Fibroblast of skin of right quadriceps (primary cell): ENCODE measurements at regions not wholly inside any gene's neighbourhood (a gene's known extent, or its start where the extent isn't known, plus 50 kb on each side); places are given as distances from the start of the nearest gene placed in this dataset.

Experiments
- DNase-seq: peaks from one replicate; pipeline ENCODE4 v3.0.0-alpha.2; 2013

GRCh38 chr14:42869681-42870080 is 1263.0 kb downstream of the LRFN5 start:
- peak; percentile 34 for DNase-seq

GRCh38 chr14:42862114-42862513 is 1255.4 kb downstream of the LRFN5 start:
- no peak for DNase-seq

GRCh38 chr14:42860371-42860770 is 1253.7 kb downstream of the LRFN5 start:
- no peak for DNase-seq

GRCh38 chr14:42856106-42856505 is 1249.4 kb downstream of the LRFN5 start:
- no peak for DNase-seq

GRCh38 chr14:42855085-42855484 is 1248.4 kb downstream of the LRFN5 start:
- DNase-seq = peak; percentile 1

GRCh38 chr14:42854061-42854460 is 1247.4 kb downstream of the LRFN5 start:
- peak; percentile 2 for DNase-seq

GRCh38 chr14:42848652-42849051 is 1242.0 kb downstream of the LRFN5 start:
- no peak for DNase-seq

GRCh38 chr14:42814817-42815216 is 1208.1 kb downstream of the LRFN5 start:
- no peak for DNase-seq

- DNase-seq = peak; percentile 83
Measured at GRCh38 chr14:42806909-42807315, 1200.2 kb downstream of the LRFN5 start.

- no peak for DNase-seq
Measured at GRCh38 chr14:42804141-42804540, 1197.5 kb downstream of the LRFN5 start.

- no peak for DNase-seq
Measured at GRCh38 chr14:42802346-42802745, 1195.7 kb downstream of the LRFN5 start.

- DNase-seq = no peak
Measured at GRCh38 chr14:42792166-42792565, 1185.5 kb downstream of the LRFN5 start.

GRCh38 chr14:42782754-42783153 is 1176.1 kb downstream of the LRFN5 start:
- no peak for DNase-seq

- DNase-seq = peak; percentile 57
Measured at GRCh38 chr14:42778984-42779383, 1172.3 kb downstream of the LRFN5 start.

GRCh38 chr14:42750771-42751170 is 1144.1 kb downstream of the LRFN5 start:
- no peak for DNase-seq

GRCh38 chr14:42742084-42742483 is 1135.4 kb downstream of the LRFN5 start:
- no peak for DNase-seq

GRCh38 chr14:42736408-42736807 is 1129.7 kb downstream of the LRFN5 start:
- DNase-seq = no peak

GRCh38 chr14:42734041-42734440 is 1127.4 kb downstream of the LRFN5 start:
- no peak for DNase-seq

GRCh38 chr14:42732005-42732404 is 1125.3 kb downstream of the LRFN5 start:
- no peak for DNase-seq

- no peak for DNase-seq
Measured at GRCh38 chr14:42731480-42731879, 1124.8 kb downstream of the LRFN5 start.

- DNase-seq = no peak
Measured at GRCh38 chr14:42729681-42730080, 1123.0 kb downstream of the LRFN5 start.

GRCh38 chr14:42719391-42719790 is 1112.7 kb downstream of the LRFN5 start:
- no peak for DNase-seq

- DNase-seq = peak; percentile 31
Measured at GRCh38 chr14:42715316-42715715, 1108.6 kb downstream of the LRFN5 start.

GRCh38 chr14:42710071-42710470 is 1103.4 kb downstream of the LRFN5 start:
- peak; percentile 10 for DNase-seq

- DNase-seq = no peak
Measured at GRCh38 chr14:42703501-42703900, 1096.8 kb downstream of the LRFN5 start.

GRCh38 chr14:42687421-42687820 is 1080.7 kb downstream of the LRFN5 start:
- DNase-seq = no peak
